Stimulated activated naive CD4-positive, alpha-beta T cell treated with Interleukin-2 at 50 U/mL for 16 hours (primary cell): ENCODE measurements at regions not wholly inside any gene's neighbourhood (a gene's known extent, or its start where the extent isn't known, plus 50 kb on each side); places are given as distances from the start of the nearest gene placed in this dataset.
"Not testable (repeated sequence)": the region's sequence is repeated elsewhere in the genome, so short reads cannot be mapped to it uniquely, and the experiment has no call there.

Source experiments
- DNase-seq: peaks from one replicate; lab custom pipeline; 2025; lab: John Stamatoyannopoulos, UW

GRCh38 chr14:105659935-105660527 is 133.6 kb downstream of the TMEM121 start:
- DNase-seq, result no peak

- no peak for DNase-seq
These were observed 134.6 kb downstream of the TMEM121 start for GRCh38 chr14:105660816-105661531.

- DNase-seq, result not testable (repeated sequence)
These were observed 135.7 kb downstream of the TMEM121 start for GRCh38 chr14:105662043-105662442.

- not testable (repeated sequence) for DNase-seq
These were observed 136.2 kb downstream of the TMEM121 start for GRCh38 chr14:105662592-105662991.

- not testable (repeated sequence) for DNase-seq
These were observed 136.9 kb downstream of the TMEM121 start for GRCh38 chr14:105663323-105663722.

- not testable (repeated sequence) for DNase-seq
These were observed 137.6 kb downstream of the TMEM121 start for GRCh38 chr14:105663818-105664596.

GRCh38 chr14:105664691-105665090 is 138.3 kb downstream of the TMEM121 start:
- no peak for DNase-seq

GRCh38 chr14:105665247-105665950 is 139.0 kb downstream of the TMEM121 start:
- no peak for DNase-seq

- DNase-seq, result no peak
These were observed 139.5 kb downstream of the TMEM121 start for GRCh38 chr14:105665951-105666277.

GRCh38 chr14:105666420-105666819 is 140.0 kb downstream of the TMEM121 start:
- DNase-seq, result no peak

GRCh38 chr14:105666991-105667662 is 140.7 kb downstream of the TMEM121 start:
- not testable (repeated sequence) for DNase-seq

GRCh38 chr14:105667663-105668020 is 141.3 kb downstream of the TMEM121 start:
- not testable (repeated sequence) for DNase-seq

GRCh38 chr14:105668021-105668420 is 141.6 kb downstream of the TMEM121 start:
- not testable (repeated sequence) for DNase-seq

GRCh38 chr14:105668471-105669230 is 142.3 kb downstream of the TMEM121 start:
- not testable (repeated sequence) for DNase-seq

GRCh38 chr14:105669231-105669610 is 142.8 kb downstream of the TMEM121 start:
- not testable (repeated sequence) for DNase-seq

GRCh38 chr14:105669646-105670045 is 143.3 kb downstream of the TMEM121 start:
- DNase-seq, result not testable (repeated sequence)

GRCh38 chr14:105672450-105673200 is 146.2 kb downstream of the TMEM121 start:
- DNase-seq, result not testable (repeated sequence)

GRCh38 chr14:105675433-105675832 is 149.1 kb downstream of the TMEM121 start:
- DNase-seq, result not testable (repeated sequence)

GRCh38 chr14:105675905-105676670 is 149.7 kb downstream of the TMEM121 start:
- DNase-seq, result not testable (repeated sequence)
